ENCODE measurements at regions not wholly inside any gene's neighbourhood (a gene's known extent, or its start where the extent isn't known, plus 50 kb on each side); places are given as distances from the start of the nearest gene placed in this dataset.

DNA sequence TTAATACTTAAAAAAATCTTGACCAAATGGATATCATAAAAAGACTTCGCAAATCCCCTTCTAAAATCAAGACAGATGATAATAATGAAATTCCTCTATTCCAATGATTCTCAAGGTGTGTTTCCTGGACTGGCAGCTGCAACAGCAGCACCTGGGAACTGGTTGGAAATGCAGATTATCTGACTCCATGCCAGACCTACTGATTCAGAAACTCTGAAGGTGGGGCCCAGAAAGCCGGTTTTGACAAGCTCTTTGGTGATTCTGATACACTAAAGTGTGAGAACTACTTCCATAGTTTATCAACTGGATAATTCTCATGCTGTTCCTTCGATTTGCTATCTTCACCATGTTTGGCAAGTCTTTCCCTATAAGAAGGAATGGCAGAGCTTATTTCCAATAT is 252.1 kb downstream of the COL12A1 start:
- H3K9me2 ChIP-seq (ENCODE audit: insufficient read depth): no peaks in the 10 kb centered on the region; the same call in 1 of the 2 replicates
- no peaks in the 10 kb centered on the region for H3K36me3 Mint-ChIP-seq (ENCODE audit: low read depth)
- no peak for TF ChIP-seq CREB1 (CRISPR knock-in tag; IDR thresholded peaks at IDR 0.05; ENCODE audit: low read depth)
- no peak for TF ChIP-seq NANOG (IDR thresholded peaks at IDR 0.05; ENCODE audit: borderline replicate concordance)
- TF ChIP-seq EZH2phosphoT487 (IDR thresholded peaks at IDR 0.05; ENCODE audit: unreplicated experiment): no peak
- no peak for TF ChIP-seq ZNF114 (CRISPR knock-in tag; IDR thresholded peaks at IDR 0.05)
- no peak for TF ChIP-seq STAT1 (IDR thresholded peaks at IDR 0.05; ENCODE audit: unreplicated experiment)
- no peak for TF ChIP-seq POLR2AphosphoS5 (IDR thresholded peaks at IDR 0.05; ENCODE audit: low read depth)
- TF ChIP-seq JUNB (IDR thresholded peaks at IDR 0.05; ENCODE audit: unreplicated experiment): no peak
- TF ChIP-seq, protein P1, sequence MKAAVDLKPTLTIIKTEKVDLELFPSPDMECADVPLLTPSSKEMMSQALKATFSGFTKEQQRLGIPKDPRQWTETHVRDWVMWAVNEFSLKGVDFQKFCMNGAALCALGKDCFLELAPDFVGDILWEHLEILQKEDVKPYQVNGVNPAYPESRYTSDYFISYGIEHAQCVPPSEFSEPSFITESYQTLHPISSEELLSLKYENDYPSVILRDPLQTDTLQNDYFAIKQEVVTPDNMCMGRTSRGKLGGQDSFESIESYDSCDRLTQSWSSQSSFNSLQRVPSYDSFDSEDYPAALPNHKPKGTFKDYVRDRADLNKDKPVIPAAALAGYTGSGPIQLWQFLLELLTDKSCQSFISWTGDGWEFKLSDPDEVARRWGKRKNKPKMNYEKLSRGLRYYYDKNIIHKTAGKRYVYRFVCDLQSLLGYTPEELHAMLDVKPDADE (IDR thresholded peaks at IDR 0.05): no peak
- no peak for TF ChIP-seq ZNF331 (CRISPR knock-in tag; IDR thresholded peaks at IDR 0.05; ENCODE audit: low read depth)
- TF ChIP-seq EZH2 (IDR thresholded peaks at IDR 0.05; ENCODE audit: low read depth, unreplicated experiment): no peak
- TF ChIP-seq, protein P2, sequence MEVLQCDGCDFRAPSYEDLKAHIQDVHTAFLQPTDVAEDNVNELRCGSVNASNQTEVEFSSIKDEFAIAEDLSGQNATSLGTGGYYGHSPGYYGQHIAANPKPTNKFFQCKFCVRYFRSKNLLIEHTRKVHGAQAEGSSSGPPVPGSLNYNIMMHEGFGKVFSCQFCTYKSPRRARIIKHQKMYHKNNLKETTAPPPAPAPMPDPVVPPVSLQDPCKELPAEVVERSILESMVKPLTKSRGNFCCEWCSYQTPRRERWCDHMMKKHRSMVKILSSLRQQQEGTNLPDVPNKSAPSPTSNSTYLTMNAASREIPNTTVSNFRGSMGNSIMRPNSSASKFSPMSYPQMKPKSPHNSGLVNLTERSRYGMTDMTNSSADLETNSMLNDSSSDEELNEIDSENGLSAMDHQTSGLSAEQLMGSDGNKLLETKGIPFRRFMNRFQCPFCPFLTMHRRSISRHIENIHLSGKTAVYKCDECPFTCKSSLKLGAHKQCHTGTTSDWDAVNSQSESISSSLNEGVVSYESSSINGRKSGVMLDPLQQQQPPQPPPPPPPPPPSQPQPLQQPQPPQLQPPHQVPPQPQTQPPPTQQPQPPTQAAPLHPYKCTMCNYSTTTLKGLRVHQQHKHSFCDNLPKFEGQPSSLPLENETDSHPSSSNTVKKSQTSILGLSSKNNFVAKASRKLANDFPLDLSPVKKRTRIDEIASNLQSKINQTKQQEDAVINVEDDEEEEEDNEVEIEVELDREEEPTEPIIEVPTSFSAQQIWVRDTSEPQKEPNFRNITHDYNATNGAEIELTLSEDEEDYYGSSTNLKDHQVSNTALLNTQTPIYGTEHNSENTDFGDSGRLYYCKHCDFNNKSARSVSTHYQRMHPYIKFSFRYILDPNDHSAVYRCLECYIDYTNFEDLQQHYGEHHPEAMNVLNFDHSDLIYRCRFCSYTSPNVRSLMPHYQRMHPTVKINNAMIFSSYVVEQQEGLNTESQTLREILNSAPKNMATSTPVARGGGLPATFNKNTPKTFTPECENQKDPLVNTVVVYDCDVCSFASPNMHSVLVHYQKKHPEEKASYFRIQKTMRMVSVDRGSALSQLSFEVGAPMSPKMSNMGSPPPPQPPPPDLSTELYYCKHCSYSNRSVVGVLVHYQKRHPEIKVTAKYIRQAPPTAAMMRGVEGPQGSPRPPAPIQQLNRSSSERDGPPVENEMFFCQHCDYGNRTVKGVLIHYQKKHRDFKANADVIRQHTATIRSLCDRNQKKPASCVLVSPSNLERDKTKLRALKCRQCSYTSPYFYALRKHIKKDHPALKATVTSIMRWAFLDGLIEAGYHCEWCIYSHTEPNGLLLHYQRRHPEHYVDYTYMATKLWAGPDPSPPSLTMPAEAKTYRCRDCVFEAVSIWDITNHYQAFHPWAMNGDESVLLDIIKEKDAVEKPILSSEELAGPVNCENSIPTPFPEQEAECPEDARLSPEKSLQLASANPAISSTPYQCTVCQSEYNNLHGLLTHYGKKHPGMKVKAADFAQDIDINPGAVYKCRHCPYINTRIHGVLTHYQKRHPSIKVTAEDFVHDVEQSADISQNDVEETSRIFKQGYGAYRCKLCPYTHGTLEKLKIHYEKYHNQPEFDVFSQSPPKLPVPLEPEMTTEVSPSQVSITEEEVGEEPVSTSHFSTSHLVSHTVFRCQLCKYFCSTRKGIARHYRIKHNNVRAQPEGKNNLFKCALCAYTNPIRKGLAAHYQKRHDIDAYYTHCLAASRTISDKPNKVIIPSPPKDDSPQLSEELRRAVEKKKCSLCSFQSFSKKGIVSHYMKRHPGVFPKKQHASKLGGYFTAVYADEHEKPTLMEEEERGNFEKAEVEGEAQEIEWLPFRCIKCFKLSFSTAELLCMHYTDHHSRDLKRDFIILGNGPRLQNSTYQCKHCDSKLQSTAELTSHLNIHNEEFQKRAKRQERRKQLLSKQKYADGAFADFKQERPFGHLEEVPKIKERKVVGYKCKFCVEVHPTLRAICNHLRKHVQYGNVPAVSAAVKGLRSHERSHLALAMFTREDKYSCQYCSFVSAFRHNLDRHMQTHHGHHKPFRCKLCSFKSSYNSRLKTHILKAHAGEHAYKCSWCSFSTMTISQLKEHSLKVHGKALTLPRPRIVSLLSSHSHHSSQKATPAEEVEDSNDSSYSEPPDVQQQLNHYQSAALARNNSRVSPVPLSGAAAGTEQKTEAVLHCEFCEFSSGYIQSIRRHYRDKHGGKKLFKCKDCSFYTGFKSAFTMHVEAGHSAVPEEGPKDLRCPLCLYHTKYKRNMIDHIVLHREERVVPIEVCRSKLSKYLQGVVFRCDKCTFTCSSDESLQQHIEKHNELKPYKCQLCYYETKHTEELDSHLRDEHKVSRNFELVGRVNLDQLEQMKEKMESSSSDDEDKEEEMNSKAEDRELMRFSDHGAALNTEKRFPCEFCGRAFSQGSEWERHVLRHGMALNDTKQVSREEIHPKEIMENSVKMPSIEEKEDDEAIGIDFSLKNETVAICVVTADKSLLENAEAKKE (CRISPR knock-in tag; IDR thresholded peaks at IDR 0.05): no peak
- TF ChIP-seq, protein P3, sequence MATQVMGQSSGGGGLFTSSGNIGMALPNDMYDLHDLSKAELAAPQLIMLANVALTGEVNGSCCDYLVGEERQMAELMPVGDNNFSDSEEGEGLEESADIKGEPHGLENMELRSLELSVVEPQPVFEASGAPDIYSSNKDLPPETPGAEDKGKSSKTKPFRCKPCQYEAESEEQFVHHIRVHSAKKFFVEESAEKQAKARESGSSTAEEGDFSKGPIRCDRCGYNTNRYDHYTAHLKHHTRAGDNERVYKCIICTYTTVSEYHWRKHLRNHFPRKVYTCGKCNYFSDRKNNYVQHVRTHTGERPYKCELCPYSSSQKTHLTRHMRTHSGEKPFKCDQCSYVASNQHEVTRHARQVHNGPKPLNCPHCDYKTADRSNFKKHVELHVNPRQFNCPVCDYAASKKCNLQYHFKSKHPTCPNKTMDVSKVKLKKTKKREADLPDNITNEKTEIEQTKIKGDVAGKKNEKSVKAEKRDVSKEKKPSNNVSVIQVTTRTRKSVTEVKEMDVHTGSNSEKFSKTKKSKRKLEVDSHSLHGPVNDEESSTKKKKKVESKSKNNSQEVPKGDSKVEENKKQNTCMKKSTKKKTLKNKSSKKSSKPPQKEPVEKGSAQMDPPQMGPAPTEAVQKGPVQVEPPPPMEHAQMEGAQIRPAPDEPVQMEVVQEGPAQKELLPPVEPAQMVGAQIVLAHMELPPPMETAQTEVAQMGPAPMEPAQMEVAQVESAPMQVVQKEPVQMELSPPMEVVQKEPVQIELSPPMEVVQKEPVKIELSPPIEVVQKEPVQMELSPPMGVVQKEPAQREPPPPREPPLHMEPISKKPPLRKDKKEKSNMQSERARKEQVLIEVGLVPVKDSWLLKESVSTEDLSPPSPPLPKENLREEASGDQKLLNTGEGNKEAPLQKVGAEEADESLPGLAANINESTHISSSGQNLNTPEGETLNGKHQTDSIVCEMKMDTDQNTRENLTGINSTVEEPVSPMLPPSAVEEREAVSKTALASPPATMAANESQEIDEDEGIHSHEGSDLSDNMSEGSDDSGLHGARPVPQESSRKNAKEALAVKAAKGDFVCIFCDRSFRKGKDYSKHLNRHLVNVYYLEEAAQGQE (IDR thresholded peaks at IDR 0.05; ENCODE audit: unreplicated experiment): no peak
- no peaks in the 10 kb centered on the region for H3F3A ChIP-seq (replicated peaks; ENCODE audit: low read depth)
- H3K27ac Mint-ChIP-seq: no peak overlapping the region
- no peak overlapping the region for H2AFZ ChIP-seq
- H3K4me3 ChIP-seq: no peak overlapping the region
- no peaks in the 10 kb centered on the region for H3K79me2 ChIP-seq (replicated peaks; ENCODE audit: insufficient read depth)
- no peaks in the 10 kb centered on the region for H3K4me1 ChIP-seq (ENCODE audit: insufficient read depth)
- H3K27ac ChIP-seq (ENCODE audit: low read depth): no peak overlapping the region
- no peaks in the 10 kb centered on the region for H3K27me3 ChIP-seq (ENCODE audit: insufficient read depth)
- no peaks in the 10 kb centered on the region for H3K27me3 Mint-ChIP-seq (ENCODE audit: insufficient read depth, low read depth, poor library complexity)
- no peaks in the 10 kb centered on the region for H3K36me3 ChIP-seq (ENCODE audit: insufficient read depth)
- no peak overlapping the region for H3K4me2 ChIP-seq
- H3K4me1 Mint-ChIP-seq: no peaks in the 10 kb centered on the region
- H3K4me3 Mint-ChIP-seq: no peak overlapping the region
- no peaks in the 10 kb centered on the region for H4K20me1 ChIP-seq (replicated peaks; ENCODE audit: insufficient read depth)
- H3K9me3 Mint-ChIP-seq: peaks cover 8% of the 10 kb centered on the region; the same call in 1 of the 3 replicates
- DNase-seq (ENCODE audit: low spot score) (no peak), ATAC-seq (no peak)

Data from GM23338 (cell line).